ENCODE measurements at regions not wholly inside any gene's neighbourhood (a gene's known extent, or its start where the extent isn't known, plus 50 kb on each side); places are given as distances from the start of the nearest gene placed in this dataset.

DNA sequence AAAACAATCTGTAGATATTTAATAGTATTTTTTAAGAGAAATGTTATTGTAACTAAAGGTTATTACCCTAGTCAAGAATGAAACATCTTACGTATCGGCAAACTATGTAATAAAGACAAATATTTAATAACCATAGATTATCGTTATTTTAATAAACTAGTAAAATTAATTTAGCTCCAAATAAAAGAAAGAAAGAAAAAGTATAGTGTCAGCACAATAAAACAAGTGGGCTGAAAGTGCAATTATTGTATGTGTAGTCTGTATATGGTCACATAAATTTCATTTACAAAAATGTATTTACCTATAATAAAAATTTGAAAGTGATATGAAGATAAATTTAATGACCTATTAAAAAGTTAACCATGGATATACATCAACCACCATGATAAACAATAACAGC is 1258.4 kb upstream of the MIR17HG start:
- no peak for TF ChIP-seq EZH2phosphoT487 (IDR thresholded peaks at IDR 0.05; ENCODE audit: borderline replicate concordance, low read length)
- TF ChIP-seq, protein P1, sequence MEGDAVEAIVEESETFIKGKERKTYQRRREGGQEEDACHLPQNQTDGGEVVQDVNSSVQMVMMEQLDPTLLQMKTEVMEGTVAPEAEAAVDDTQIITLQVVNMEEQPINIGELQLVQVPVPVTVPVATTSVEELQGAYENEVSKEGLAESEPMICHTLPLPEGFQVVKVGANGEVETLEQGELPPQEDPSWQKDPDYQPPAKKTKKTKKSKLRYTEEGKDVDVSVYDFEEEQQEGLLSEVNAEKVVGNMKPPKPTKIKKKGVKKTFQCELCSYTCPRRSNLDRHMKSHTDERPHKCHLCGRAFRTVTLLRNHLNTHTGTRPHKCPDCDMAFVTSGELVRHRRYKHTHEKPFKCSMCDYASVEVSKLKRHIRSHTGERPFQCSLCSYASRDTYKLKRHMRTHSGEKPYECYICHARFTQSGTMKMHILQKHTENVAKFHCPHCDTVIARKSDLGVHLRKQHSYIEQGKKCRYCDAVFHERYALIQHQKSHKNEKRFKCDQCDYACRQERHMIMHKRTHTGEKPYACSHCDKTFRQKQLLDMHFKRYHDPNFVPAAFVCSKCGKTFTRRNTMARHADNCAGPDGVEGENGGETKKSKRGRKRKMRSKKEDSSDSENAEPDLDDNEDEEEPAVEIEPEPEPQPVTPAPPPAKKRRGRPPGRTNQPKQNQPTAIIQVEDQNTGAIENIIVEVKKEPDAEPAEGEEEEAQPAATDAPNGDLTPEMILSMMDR (conservative IDR thresholded peaks at IDR 0.05; ENCODE audit: low read depth, low read length), result no peak
